ENCODE measurements at regions not wholly inside any gene's neighbourhood (a gene's known extent, or its start where the extent isn't known, plus 50 kb on each side); places are given as distances from the start of the nearest gene placed in this dataset.
"Not testable (repeated sequence)": the region's sequence is repeated elsewhere in the genome, so short reads cannot be mapped to it uniquely, and the experiment has no call there.

DNA sequence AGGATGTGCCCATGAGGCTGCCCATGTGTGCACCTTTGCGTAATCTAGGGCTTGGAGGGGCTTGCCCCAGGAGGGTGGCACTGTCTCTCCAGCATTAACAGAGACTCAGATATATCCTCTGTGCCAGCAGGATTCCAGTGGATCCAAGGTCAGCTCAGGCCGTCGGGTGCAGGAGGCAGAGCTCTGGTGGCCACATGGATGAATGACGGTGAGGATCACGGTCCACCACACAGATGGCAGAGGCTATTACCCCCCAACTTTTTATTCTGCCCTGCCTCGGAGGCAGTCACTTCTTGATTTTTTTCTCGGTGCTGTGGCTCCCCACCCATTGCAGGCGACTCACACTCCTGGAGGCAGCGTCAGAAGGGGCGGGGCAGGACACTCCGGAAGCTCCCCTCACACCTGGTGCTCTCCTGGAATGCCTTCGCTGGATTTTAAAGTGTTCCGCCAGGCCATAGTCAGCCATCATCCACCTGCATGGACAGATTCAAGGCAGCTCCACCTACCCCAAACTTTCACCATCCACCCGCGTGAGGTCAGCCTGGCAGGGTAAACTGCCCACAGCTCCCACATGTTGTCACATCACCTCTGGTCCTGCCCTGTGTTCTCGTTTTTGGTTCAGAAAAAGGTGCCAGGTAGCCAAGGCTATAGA lies 602.9 kb upstream of the RAB6C start:
- no peak for DNase-seq

DNA sequence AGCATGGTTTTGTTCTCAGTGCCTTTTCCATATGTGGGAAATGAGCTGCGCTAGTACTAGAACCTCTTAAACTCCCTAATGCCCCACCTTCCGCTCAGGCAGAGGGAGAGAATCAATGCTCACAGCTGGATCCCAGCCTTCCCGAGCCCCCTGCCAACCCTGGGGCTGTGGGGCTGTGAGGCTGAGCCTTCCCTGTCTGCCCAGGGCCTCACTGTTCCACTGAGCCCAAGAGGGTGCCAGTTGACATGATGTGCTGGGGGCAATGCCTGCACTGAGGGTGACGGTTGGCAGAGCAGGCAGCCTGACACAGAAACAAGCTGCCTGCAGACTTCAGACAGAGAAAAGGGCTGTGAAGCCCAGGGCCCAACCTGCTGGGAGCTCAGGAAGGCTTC lies 602.4 kb upstream of the RAB6C start:
- DNase-seq, result no peak

DNA sequence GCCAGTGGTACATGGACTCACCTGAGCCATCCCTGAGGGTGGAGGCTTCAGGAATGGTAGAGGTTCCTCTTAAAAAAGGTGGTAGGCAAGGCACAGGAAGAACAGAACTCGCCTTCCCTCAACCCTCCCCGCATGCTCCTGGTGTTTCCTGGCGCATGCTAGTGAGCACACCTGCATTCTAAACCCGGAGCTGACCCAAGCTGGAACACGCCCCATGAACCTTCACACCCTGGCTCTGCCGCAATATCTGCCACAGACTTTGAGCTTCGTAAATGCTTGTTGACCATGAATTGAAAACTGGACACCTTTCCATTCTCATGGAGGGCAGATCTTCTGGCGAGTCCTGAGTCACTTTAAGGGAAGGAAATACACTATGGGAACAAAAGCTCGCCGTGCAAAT lies 601.3 kb upstream of the RAB6C start:
- DNase-seq, result no peak

DNA sequence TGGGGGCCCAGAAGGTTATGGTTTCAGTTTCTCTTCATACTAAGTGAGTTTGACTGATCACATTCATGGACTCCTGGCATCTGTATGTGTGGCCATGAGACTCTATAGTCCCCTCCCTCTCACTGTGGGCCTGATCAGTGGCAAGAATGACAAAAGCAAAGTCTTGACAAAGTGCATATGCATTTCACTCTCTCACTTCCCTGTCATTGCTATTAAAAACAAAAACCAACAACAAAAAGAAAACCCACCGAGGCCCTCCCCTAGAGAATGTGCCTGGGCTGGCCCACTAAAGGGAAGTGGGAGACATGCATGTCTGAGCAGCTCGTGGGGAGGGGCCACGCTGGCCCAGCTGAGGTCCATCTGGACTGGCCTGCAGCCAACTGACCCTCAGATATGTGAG lies 600.1 kb upstream of the RAB6C start:
- DNase-seq, result no peak

DNA sequence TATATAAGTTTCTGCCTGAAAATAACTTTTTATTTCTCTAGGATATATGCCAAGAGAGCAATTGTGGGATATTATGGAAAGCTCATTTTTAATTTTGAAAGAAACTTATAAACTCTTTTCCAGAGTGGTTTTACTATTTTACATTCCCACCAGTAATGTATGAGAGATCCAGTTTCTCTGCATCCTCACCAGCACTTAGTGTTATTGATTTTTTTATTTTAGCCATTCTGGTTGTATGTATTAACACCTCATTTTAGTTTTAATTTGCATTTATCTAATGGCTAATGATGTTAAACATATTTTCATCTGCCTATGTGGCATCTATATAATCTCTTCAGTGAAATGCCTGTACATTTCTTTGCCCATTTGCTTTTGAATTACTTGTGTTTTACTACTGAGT lies 597.7 kb upstream of the RAB6C start:
- DNase-seq, result no peak

DNA sequence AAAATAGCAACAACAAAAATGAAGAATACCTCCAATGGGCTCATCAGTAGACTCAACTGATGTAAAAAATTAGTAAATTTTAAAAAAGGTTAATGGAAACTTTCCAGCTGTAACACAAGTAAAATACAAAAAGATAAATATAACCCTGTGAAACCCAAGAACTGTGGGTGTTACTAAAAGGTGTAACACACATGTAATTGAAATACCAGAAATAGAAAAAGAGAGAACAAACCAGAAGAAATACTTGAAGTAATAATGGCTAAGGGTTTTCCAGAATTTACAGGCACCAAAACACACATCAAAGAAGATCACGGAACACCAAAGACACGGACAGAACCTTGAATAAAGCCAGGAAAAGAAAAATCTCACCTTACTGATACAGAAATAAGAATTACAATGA lies 590.6 kb upstream of the RAB6C start:
- DNase-seq, result no peak

DNA sequence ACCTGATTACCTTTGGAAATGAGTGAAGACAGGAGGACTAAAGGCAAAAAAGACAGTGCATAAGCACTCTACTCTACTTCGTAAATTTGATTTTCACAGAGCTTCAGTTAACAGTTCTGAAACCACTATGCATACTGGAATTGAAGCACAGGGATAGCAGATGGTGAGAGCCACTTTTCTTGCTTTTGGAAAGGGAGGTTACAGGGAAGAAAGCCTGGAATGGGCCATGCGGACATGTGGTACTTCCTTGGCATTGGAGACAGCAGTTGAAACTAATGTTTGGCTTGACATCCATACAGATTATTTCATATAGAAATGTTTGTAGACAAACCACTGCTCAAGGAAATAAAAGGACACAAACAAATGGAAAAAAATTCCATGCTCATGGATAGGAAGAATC lies 585.6 kb upstream of the RAB6C start:
- no peak for DNase-seq

DNA sequence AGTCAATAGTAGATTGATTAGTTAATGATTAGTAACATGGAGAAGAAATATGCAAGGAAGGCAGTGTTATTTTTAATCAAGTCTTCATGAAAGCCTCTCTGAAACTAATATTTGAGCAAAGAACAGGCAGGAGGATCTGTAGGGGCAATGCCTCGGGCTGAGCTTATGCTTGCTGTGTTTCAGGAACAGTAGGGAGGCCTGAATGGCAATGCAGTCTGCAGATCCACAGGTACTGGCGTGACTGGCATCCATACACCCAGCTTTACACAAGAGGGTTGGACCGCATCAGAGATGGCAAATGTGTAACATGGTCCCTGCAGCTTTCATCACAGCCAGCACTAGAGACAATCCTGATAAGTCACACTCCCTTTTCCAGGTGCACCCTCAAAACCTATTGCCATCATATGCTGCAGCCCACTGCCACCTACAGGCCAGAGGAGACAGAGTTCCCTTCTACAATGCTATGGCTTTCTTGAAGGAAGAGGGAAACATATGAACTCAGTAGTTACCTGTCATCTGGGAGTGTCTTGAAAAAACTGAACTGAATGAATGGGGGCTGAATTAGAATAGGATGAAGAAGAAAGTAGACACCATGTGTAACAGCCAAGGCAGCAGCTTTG lies 582.4 kb upstream of the RAB6C start:
- DNase-seq, result no peak

DNA sequence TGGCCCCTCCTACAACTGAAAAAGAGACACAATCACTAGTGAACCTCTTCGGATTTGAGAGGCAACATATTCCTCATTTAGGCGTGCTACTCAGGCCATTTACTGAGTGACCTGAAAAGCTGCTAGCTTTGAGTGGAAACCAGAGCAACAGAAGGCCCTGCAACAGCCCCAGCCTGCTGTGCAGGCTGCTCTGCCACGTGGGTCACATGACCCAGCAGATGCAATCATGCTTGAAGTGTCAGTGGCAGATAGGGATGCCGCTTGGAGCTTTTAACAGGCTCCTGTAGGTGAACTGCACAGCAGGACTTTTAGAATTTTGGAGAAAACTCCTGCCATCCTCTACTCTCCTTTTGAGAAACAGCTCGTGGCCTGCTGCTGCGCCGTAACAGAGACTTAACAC lies 578.6 kb upstream of the RAB6C start:
- DNase-seq, result no peak

DNA sequence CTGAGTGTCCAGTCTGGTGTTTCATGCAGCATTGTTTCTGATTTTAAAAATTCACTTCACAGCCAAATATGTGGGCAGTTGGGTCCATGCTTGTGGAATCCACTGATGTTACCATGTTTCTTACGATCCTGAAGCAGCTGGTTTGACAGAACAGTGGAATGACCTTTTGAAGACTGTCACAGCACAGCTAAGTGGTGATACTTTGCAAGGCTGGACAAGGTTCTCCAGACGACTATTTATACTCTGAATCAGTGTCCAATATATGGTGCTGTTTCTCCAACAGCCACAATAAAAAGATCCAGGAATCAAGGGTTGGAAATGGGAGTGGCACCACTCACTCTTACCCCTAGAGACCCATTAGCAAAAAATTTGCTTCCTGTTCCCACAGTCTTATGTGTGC lies 577.4 kb upstream of the RAB6C start:
- DNase-seq, result no peak

DNA sequence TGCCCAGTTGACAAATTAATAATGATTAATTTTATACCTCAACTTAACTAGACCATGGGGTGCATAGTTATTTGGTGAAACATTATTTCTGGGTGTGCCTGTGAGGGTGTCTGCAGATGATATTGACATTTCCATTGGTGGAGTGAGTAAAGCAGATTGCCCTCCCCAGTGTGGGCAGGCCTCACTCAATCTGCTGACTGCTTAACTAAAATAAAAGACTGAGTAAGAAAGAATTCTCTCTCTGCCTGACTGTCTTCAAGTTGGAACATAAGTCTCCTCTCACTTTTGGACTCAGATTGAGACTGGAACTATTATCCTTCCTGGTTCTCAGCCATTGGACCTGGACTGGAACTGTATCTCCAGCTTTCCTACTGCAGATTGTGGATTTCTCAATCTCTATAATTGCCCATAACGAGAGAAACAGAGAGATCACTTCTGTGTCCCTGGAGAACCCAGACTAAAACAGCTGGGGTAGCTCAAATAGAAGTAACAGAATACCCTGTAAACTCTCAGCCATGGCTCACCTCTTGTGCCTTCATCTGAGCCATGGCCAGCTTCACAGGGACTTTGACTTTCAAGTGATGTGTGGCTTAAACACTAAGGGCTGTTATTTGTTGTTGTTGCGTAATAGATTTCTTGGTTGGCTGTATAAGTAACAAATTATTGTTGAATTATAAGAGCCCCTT lies 575.3 kb upstream of the RAB6C start:
- DNase-seq, result no peak

DNA sequence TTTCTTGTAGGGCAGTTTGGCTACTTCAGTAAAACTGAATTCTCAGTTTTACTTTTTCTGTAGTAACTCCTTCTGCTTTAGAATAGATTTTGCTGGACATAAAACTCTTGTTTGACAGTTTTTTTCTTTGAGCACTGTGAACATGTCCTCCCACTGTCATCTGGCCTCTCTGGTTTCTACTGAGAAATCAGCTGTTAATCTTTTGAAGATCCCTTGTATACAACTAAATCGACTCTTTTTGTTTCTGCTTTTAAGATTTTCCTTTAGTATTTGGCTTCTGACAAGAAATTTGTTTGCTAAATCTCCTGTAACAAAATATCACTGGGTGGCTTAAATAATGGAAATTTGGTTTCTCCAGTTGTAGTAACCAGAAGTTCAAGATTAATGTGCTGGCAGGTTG lies 570.9 kb upstream of the RAB6C start:
- DNase-seq, result no peak

DNA sequence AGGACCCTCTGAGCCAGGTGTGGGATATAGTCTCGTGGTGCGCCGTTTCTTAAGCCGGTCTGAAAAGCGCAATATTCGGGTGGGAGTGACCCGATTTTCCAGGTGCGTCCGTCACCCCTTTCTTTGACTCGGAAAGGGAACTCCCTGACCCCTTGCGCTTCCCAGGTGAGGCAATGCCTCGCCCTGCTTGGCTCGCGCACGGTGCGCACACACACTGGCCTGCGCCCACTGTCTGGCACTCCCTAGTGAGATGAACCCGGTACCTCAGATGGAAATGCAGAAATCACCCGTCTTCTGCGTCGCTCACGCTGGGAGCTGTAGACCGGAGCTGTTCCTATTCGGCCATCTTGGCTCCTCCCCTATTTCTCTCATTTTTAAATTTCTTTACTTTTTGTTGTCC lies 562.4 kb upstream of the RAB6C start:
- not testable (repeated sequence) for DNase-seq

DNA sequence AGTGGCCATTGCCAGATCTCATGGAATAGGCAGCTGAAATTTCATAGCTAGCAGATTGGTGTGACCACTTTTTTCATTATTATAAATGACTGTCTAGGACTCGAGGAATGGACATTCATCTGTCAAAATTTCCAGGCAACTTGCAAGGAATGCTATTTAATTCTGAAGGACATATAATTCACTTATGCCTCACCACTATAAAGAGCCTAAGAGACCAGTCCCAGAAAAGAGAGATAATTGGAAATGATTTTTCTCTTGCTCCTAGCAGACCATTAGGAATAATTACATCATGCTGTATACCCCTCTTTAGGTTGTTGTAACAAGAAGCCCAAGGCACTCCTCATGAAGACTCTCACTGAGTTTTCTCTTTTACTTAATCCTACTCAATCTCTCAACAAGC lies 557.4 kb upstream of the RAB6C start:
- DNase-seq, result no peak

DNA sequence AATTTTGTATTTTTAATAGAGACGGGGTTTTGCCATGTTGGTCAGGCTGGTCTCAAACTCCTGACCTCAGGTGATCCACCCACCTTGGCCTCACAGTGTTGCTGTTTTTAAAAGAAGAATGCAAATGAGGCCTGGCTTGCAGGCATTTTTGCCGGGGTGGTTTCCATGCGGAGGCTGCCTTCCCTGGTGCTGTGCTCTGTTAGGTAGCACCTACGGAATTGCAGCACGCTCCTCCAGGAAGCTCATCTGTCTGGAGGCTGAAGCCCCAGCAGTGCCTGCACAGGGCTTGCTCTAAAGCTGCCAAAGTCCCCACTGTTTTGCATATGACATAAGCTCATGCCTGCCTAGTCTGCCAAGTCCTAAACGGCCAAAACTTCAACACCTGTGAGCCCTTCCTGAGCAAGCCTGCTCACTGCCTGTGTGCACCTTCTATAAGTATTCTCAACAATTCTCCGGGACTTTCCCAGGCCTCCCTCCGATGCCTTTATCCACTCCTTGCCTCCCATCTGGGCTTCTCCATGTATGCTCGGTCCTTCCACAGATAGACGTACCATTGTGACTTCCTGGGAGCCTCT lies 551.3 kb upstream of the RAB6C start:
- no peak for DNase-seq

DNA sequence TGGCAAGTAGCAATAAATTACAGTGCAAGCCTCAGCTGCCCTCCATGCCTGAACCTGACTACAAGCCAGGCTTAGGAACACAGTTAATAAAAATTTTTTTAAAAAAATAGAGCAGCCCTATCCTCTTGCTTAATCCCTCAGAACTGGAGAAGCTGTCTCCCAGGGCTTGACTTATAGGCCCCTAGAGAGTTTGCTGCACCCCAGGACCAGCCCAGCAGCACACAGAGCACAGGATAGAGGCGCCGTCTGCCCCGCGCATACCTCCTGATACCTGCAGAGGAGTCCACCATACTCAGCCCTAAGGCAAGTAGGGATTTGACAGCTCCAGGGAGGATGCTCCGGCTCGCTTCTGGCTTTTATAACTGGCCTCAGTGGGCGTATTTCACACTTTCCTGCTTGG lies 548.6 kb upstream of the RAB6C start:
- no peak for DNase-seq

DNA sequence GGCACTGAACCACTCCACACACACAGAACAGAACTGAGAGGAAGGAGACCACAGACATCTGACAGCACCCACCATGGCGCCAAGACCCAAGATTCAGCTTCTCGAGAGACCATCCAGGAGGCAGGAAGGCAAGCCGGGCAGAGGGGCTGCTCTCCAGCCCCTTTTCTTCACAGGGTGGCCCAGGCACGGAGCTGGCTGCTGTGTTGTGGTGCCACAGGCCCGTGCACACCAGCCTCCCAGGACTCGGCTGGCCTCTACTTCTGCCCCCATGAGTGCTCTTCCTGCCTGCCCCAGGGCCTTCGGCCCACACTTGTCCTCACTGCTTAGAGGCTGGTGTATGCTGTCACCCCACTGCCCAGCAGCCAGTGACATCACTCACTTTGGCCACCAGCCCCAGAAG lies 547.6 kb upstream of the RAB6C start:
- DNase-seq, result no peak

DNA sequence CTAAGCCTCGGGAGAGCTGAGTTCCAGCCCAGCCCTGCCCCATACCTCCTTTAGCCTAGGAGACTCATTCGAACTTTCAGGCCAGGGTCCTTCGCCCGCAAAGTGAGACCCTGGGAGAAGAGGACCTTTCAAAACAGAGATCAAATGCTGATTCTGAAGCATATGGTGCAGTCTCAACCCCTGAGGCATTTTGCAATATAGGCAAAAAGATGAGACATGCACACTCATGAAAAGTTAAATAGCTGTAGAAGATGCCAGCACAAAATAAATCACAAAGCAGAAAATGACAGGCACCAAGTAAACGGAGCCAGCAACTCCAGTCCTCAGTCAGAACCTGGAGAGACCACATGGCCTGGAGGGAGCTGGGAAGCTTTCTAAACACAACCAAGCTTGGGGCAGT lies 542.7 kb upstream of the RAB6C start:
- DNase-seq, result no peak

DNA sequence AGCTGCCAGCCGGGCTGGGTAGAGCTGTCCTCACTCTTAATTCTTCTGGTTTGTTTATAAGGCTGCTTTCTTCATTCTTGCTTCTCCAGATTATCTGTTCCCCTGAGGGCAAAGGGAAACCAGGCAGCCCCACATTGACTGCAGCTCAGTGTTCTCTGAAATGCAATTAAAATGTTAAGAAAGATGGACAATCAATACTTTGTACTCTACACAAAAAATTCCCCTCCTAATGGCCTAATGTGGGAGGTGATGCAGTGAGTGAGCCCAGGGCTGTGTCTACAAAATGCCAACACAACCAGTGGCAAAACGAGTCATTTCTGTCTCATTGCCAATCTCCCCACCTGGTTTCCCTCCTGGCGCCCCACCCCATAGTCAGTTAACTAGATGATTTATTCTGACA lies 541.7 kb upstream of the RAB6C start:
- DNase-seq, result no peak

DNA sequence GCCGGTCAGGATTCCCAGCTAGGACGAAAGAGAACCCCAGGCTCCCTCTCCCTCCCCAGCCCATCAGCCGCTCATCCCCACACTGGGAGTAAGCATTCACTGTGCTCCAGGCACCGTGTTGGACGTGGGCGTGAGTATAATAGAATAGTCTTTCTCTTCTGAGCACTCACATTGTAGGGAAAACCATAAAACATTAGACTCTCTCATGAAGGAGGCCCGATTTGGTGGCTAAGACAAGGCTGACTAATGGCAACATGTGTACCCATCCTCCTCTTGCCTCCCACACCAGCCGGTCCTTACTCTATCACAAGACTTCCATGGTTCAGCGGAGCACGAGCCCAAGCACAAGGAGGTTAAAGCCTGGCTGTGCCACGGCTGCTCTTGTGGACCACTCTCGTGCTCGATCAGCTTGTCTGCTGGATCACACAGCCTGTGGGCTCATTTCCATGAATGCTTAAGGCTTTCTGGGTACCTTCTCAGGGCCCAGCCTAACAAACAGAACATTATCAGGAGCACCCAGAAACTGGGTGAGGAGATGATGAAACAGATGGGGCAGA lies 540.9 kb upstream of the RAB6C start:
- no peak for DNase-seq

DNA sequence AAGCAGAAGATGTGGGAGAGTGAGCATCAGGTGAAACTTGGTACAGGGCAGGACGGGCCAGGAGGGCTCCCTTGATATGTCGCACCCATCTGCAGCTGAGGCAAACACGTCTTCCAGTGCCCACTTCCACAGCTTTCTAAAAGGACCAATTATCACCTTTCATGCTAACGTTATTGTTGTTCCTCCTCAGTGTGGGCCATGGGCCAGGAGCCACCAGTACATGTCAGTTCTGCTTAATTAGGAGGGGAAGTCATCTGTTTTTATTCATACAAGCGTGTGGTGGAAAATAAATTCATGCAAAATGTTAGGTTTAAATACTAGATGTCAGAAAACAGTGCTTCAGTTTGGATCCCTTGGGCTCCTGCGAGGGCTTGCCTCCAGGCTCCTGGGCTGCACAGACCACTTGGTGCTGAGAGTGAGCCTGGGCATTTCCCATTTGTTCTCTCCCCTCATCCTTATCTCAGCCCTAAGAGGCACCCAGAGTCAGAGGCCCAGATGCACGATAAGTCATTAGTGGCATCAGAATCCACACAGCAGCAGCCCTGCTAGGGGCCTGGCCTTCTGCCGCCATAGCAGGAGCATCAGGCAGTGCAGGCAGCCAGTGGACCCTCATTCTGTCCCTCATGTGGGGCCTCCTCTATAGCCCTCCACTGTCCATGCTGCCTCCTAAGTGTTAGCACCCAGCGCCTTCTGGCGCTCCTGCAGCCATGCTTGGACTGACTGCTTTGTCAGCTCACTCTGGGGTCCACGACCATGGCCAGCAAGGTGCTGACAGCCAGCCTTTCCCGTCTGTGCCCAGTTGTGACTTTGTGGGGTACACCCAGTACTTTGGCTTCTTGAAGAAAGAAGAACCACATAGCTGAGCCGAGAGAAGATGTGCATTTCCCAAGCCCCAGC lies 539.8 kb upstream of the RAB6C start:
- DNase-seq, result no peak

DNA sequence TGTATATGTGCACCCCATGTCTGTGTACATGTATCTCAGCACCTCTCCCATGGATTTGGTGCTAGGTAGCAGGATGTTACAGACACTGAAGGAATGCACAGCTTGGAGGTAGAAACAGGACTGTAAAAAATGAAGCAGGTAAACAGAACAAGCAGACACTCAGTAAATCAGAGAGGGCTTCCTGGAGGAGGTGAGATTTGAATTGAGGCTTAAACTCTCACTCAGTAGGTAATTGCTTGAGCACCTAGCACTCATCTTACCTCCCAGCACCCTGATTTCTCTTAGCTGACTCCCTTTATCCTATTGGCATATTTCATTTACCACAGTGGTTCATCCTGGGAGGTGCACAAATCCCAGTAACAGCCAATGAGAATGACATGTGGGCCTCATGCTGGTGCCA lies 537.9 kb upstream of the RAB6C start:
- no peak for DNase-seq

Measured in bone marrow (tissue), 2 donors.